GDM1 (cell line): ENCODE measurements at regions not wholly inside any gene's neighbourhood (a gene's known extent, or its start where the extent isn't known, plus 50 kb on each side); places are given as distances from the start of the nearest gene placed in this dataset.

Source experiments
- DNase-seq: peaks from one replicate; lab custom pipeline; 2025; lab: John Stamatoyannopoulos, UW

DNA sequence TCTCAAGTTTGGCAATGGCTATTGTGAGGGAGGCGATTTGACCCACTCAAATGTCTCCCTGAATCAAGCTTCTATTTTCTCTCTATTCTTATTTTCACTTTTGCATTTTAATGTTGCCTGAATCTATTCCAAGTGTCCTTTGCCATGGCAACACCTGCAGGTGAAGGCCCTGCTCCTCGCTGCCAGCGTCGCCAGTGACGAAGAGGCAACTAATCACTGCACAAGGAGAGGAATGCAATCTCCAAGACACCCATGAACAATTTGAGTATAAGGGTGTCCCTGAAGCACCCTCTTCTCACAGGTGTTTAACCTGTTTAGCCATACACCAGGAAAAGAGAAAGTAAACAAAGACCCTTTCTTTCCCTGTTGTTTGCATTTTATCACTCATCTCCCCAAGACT lies 165.6 kb upstream of the VRK2 start:
- no peak for DNase-seq

DNA sequence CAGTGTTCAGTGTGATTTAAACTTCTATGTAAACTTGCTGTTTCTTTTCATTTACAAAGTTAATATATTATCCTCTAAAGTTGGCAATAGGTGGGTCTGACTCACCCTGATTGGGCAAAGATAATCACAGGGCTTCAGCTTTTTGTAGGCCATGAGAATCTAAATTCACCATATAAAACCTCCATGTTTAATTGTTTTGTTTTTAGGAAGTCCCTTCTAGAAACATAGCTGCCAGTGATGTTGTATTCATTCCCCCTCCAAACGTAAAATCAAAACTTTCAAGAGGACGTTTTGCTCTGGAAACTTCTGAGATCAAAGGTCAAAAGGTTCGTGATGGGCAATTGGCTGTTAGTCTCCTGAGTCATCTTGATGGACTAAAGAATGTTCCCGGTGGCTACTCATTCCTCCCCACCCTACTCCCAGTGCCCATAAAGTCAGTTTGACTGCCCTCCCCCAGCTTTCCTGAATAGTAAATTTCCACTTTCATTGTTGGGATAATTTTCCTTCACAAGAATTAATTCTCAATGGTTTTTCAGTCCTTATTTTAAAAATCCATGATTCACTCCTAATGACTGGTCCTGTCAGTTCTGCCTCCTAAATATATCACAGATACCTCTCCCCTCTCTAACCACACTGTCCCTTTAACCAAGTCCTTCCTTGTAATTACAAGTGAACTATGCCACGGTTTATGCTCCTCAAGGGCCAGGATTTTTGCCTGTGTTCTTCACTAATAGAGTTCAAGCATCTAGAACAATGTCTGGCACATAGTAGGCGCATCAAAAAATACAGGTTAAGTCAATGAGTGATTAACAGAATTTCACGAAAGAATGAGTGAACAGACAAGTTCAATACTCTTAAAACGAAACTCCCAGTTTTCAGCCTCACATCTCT lies 164.4 kb upstream of the VRK2 start:
- DNase-seq = no peak

DNA sequence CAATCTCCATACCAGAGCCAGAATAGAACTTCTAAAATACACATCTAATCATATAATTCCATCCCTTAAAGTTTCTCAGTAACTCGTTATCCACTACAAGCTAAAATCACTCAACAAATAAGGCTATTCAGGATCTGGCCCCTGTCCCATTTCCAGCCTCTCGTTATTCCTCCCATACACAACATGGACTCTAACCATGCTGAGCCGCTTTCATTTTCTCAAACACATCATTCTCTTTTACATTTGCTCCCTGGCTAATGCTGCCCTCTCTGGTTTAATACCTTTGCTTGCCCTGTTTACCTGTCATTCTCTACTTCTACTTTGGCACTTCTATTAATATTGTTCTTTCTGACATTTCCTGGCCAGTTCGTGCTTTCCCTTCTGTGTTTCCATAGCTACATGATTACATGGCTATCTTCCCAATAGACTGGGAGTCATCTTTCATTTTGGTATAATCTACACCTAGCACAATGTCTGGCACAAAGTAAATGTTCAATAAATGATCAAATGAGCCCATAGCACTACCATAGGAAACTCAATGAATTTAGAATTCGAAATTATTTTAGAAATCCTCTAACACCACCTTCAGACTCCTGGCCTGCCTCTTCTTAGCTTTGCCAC lies 163.6 kb upstream of the VRK2 start:
- no peak for DNase-seq

DNA sequence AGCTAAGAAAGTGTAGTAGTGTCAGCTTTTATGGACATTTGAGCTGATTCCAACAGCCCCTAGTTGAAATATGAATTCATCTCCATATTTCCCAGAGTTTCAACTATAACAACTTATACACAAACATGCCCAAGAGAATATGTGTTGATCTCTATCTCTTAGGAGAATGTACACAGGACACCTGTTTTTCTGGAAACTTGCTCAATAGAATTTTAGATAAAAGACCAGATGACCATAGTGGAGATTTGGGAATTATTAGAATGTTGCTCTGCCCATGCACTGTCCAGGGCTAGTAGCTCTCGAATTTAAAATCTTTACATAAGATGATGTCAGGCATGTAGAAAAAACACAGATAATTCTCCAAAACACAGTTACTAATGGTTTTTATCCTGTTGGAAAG lies 162.3 kb upstream of the VRK2 start:
- DNase-seq = no peak

DNA sequence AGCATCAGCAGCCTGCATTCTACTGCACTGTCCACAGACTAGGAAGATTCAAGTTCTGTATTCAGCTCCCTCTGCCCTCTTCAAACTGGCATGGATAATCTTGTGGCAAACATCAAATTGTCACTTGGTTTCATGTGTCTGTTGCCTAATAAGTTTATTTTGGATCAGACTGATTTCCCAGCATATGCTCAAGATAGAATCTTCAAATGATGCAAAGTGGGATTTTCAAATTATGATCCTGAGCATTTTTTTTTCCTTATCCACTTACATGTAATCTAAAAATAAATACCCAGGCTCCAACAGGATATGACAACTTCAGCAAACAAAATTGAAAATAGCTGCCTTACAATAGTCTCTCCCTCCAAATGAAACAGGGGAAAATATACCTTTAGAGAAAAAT lies 160.9 kb upstream of the VRK2 start:
- DNase-seq = no peak

DNA sequence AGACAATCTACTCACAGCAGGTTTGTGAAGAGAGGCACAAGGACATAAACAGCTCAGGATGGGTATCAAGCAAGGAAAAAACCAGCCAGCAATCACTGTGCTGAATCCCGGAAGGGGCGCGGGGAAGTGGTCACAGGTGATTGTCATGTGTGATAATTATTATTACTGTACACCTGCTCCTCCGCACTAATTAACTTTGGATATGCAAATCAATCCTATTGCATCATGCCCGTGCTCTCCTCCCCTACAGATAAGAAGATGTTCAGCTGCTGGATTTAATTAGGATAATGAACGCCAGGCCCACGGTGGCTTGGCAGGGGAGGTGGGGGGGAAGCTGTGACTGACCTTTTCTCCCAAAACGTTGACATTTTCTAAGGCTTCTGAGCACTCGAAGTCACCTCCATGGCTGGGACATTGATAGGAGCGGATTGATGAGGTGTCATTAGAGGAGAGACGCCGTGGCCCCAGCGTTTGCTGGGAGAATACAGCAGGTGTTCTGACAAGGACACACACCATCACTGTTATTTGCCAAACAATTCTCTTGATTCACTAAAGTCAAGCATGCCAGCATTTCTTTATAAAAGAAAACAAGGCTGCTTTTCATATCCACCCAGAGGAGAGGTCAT lies 160.3 kb upstream of the VRK2 start:
- DNase-seq = no peak

DNA sequence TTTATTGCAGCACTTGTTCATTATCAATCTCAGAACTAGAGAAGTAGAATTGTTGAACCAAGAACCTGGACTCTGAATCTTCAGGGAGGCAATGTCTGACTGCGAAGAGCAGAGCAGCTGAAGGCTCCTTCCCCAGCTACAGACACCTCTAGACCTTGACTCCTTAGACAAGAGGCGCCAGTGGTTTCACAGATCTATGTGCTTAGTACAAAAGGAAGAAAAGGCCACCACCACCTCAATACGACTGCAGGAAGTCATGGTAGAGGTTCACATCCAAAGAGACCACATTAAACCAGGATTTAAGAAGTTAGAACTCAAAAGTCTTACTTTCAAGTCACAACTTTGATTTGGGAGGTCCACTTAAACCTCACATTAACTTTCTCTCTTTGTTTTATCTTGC lies 158.1 kb upstream of the VRK2 start:
- no peak for DNase-seq

DNA sequence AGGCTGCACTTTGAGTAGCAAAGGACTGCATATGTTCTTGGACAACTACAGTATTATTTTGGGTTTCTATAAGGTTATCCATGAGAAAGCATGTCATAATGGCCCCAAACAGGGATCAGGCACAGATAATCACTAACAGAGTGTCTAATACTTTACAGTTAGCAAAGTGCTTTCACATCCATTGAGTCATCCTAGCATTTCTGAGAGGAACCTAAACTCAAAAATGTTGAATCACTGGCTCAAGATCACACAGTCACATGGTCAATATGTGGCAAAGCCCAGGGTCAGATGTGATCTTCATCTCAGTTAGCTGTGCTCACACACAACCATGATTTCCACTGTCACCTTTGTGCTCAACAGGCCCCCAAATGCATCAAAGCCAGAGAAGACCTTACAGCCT lies 156.1 kb upstream of the VRK2 start:
- DNase-seq = no peak

DNA sequence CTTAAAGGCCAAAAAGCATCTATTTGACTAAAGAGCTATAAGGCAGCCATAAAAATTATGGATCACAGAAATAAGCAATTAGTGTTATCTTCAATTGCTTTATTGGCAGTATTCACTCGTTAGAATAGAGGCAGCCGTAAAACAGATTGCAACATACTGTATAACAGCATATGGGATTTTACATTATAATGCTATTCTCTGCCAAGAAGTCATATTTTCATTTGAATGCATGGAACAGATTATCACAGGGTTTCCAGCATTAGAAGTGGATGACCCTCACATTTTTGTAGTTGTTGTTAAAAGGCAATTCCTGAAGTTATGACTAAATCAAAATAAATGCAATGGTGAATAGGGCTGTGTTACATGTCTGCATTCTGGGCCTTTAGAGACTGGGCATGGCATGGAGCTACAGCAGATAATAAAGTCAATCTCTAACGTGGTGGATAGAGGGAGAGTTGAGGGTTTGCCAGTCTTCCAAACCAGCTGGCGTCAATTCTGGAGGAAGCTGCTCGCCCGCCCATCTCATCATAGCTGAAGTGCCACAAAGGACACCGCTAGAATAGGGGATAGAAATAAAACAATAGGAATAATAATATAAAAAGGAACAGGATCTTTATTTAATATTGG lies 155.4 kb upstream of the VRK2 start:
- DNase-seq = no peak

DNA sequence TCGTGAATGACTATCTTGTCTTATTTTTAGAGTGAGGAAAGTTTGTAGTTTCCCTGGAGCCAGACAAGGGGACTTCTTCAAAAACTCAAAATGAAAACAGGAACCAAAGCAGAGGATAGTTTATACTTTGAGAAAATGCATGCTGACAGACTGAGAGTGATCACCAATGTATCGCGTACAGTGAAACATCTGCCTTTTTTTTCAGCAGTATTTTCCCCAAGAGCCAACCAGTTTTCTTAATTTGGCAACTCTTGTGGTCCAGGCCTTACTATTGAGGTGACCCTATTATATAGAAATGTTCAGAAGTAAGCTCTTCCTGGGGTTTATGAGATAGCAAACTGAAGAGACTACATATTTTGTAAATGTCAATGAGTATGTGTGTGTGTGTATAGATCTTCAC lies 153.7 kb upstream of the VRK2 start:
- no peak for DNase-seq

DNA sequence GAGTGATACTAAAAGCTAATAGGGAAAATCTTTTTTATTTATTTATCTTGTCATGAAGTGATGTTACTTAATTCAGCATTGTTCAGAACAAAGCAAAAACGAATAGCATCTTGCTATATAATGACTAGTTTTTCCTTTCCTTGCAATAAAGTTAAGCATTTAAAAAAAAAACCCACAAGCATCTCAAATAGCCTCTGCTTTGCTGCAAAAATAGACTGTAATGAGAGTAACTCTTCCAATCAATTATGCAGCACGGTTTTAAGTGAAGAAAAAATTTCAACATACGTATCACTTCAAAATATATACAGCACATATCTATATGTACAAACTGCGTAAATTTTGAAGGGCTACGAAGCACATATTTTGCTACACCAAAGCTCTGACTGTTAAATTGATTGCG lies 153.3 kb upstream of the VRK2 start:
- DNase-seq = no peak

DNA sequence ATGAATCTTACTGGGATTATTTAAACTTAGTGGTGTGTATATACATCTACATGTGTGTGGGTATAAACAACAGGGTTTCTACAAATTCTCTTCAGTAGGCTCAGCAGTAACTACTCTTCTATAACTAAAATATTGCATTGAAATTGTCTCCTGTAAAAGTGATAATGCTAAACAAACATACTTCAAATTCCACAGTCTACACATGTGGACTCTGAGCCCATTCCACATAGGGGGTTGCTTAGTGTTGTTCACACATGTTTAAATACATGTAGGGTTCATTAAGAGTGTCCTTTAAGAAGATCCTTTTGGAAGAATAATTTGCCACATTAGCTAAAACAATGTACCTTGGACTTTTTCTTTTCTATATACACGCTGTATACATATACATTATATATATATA lies 152.8 kb upstream of the VRK2 start:
- DNase-seq = no peak

DNA sequence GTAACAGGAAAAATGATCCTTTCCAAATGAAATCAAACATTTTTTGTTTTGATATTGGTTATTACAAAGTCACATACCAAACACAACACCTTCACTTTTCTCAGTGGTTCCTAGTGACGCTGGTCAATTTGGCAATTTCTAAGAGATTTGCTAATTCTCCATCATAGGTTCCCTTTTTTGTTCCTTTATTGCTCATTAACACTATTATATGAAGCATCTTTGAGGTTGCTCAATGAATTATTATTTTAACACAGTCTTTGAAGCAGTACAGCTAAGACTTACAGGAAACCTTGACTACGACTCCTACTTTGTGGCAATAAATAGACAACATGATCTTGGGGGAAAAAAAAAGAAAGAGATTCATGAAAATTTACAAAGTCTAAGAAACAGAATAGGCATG lies 152.2 kb upstream of the VRK2 start:
- no peak for DNase-seq

DNA sequence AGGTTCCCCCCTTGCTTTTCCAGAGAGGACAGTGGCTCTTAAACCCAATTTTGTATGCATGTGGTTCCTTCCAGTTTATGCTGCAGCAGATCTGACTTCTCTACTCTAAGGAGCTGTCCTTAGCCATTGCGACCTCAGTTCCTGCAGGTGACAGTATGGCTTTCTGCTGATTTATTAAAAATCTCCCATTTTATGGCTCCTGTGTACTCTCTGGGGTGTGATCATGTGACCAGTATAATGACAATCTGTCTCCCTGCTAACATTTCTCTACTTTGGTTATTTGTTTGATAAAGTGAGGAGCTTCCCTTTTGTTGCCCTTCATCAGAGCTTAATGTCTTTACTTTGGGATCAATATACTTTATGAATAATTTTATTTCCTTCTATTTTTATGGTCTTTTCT lies 148.7 kb upstream of the VRK2 start:
- DNase-seq = no peak

DNA sequence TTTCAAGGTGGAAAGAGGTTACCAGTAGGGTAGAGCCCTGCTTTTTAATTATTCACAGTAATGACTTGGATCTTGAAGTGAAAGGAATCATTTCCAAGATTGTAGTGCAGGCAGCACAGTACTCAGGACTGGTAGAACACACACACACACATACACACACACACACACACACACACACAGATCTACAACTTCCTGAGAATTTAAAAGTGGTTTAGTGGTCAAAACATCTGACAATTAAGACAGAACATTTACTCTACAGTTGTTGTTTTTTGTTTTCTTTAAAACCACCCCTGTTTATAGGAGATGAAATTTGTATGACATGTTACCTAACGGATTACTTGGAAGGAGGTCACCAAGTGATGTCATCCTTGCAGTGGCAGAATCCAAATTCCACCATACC lies 146.7 kb upstream of the VRK2 start:
- DNase-seq = no peak

DNA sequence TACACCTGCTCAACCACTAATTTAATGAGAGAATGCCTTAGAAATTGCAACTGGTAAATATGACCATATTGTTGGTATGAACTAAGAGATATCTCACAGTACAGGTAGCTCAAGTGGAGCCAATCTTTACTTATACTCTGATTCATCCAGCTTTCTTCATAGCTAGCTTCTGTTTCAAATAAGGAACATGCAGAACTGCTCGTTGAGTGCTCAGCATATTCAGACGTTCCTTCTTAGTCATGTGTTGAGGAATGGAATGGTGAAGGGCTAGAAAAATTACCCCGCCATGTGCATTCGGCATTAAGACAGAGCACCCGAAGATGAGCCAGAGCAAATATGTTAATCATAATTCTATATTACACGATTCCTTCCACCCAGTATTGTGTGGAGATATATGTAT lies 144.0 kb upstream of the VRK2 start:
- no peak for DNase-seq

DNA sequence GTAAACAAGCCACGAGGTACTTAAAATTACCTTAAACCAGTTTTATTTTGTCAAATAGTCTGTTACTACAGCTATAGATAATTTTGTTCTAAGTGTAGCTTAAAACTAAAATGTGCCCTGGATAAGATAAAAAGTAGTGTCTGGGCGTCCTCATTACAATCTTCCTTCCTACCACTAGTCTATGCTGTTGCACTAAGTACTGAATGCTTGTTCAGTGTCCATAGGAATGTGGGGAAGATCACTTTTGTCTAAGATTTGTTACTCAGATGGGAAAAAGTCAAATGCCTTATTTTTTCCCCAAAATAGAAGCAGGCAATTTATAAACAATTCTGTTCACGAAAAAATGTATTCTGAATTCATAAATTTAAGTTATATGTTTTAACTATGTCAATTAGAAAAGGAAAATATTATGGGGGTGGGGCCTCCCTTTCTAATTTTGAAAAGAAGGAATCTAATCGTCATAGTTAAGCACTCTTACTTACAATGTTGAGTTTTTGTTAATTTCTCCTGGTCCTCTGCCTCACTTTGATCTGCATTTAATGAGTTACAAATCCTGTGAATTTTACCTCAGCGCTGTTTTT lies 140.4 kb upstream of the VRK2 start:
- DNase-seq = peak; percentile 29

DNA sequence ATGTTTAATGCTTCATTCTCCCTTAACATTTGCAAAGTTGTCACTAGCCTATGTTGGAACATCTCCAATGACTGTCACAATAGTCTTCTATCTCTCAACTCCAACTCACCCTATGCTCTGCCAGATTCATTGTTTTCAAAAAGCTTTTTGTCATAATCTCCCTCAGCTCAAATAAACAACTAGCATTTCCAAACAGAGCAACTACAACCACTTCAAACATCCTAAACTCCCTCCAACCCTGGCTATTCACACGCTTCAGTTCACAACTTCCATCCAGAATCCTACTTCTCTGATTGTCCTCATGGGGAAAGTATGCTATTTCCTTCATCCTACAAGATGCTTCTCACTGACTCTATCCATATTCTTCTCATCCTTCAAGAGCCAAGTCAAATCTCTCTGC lies 139.2 kb upstream of the VRK2 start:
- no peak for DNase-seq

DNA sequence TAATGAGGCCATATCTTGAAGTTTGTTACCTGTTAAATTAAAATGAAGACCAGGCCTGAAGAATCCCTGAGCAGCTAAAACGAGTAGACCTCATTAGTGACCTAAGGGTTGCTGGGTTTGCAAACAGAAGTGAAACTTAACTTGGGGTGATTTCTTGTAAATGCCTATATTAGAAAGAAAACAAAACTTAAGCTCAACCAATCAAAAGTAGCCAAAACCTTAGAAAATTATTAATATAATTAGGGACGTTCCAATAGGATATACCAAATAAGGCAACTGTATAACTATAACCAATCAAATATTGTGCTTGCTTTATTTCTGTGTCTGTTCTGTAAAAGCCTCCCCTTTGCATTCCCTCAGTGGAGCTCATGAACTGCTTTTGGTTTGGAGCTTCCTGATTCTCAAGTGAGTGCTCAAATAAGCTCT lies 137.9 kb upstream of the VRK2 start:
- no peak for DNase-seq

DNA sequence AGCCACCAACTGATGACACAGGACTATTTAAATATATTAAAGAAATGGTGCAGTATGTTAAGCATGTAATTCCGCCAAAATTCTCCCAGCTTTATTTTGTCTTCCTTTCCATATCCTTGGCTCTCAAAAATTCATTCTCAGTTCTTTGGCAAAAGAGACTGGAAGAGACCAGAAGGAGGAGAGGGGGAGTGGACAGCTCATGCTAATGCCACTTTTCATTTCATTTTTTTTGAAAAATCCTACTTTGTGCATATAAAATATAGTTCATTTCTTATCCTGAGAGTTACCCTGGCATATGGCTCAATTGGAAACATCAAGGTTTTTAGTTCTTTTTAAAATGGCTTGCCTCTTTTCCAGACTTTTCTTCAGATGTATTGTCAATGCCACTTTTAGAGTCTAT lies 128.5 kb upstream of the VRK2 start:
- no peak for DNase-seq

DNA sequence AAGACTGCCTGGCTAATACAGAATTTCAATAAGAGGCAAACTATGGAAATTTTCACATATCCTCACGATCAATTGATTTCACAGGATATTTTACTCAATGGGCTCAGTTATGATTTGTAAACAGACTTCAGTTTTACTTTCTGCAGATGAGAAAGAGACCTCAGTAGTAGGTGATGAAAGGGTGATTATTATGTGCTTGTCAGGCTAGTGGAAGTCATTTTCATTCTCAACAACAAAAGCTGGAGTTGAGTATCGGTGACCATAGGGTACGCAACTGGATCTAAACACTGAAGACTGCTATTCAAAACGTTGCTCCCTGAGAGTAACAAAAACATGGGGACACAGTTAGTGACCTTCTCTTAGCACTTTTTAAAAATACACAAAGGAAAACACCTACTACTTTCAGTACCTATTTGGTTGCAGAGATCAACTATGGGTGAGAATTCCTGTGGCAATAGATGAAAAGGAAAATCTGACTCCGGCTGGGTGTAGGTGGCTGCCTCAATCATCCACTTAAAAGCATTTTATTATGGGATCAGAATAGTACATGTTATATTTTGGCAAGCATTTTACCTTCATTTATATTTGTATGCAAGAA lies 126.2 kb upstream of the VRK2 start:
- no peak for DNase-seq

DNA sequence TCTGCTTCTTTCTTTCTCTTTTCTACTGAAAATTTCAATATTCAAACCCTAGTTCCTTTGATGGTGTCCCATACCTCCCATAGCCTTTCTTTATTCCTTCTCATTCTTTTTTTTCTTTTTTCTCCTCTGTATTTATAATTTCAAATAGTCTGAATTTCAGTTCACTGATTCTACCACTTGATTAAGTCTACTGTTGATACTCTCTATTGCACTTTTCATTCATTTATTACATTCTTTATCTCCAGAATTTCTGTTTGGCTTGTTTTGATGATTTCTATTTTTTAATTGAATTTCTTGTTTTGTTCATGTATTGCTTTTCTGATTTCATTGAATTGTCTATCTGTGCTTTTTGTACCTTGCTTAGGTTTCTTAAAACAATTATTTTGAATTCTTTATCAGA lies 111.9 kb upstream of the VRK2 start:
- DNase-seq = no peak
